ENCODE measurements at regions not wholly inside any gene's neighbourhood (a gene's known extent, or its start where the extent isn't known, plus 50 kb on each side); places are given as distances from the start of the nearest gene placed in this dataset.

DNA sequence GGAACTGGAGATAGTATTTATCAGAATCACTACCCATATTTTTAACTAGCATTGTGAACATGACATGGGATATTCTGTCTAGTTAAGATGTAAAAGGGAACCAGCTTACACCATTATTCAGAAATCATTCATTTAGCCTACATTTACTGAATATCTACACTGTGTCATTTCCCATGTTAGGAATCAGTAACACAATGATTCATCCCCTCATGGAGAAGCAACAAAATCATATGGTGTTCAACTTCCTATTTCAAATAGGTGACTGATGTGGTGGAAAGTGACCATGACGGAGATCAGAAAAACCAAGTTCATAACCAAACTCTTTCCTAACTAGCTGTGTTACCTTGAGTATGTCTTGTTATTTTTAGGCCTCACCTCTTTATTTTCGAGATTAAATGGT, 550.0 kb upstream of the TUSC1 start:
- no peaks in the 10 kb centered on the region for H3K36me3 ChIP-seq (ENCODE audit: insufficient read depth, low read length)
- H3K27me3 ChIP-seq (ENCODE audit: insufficient read depth, low read length, poor library complexity, severe bottlenecking) = no peaks in the 10 kb centered on the region
- no peaks in the 10 kb centered on the region for H3K9me3 ChIP-seq (ENCODE audit: insufficient read depth, low read depth, low read length)
- H3K9me2 ChIP-seq (replicated peaks; ENCODE audit: low read depth, low read length) = no peaks in the 10 kb centered on the region
- no peak overlapping the region for H3K9ac ChIP-seq (ENCODE audit: low read depth, low read length, poor library complexity, severe bottlenecking)
- TF ChIP-seq, protein P1, sequence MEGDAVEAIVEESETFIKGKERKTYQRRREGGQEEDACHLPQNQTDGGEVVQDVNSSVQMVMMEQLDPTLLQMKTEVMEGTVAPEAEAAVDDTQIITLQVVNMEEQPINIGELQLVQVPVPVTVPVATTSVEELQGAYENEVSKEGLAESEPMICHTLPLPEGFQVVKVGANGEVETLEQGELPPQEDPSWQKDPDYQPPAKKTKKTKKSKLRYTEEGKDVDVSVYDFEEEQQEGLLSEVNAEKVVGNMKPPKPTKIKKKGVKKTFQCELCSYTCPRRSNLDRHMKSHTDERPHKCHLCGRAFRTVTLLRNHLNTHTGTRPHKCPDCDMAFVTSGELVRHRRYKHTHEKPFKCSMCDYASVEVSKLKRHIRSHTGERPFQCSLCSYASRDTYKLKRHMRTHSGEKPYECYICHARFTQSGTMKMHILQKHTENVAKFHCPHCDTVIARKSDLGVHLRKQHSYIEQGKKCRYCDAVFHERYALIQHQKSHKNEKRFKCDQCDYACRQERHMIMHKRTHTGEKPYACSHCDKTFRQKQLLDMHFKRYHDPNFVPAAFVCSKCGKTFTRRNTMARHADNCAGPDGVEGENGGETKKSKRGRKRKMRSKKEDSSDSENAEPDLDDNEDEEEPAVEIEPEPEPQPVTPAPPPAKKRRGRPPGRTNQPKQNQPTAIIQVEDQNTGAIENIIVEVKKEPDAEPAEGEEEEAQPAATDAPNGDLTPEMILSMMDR (conservative IDR thresholded peaks at IDR 0.05; ENCODE audit: low read length) = no peak
- TF ChIP-seq EZH2phosphoT487 (IDR thresholded peaks at IDR 0.05; ENCODE audit: borderline replicate concordance) = no peak
- H3K4me3 ChIP-seq (ENCODE audit: low read length, poor library complexity, severe bottlenecking) = no peak overlapping the region
- no peaks in the 10 kb centered on the region for H3K79me2 ChIP-seq (ENCODE audit: insufficient read depth, low read length)
- no peak overlapping the region for H2AFZ ChIP-seq (ENCODE audit: low read length)
- no peaks in the 10 kb centered on the region for H3K4me1 ChIP-seq (ENCODE audit: insufficient read depth, low read length, poor library complexity, severe bottlenecking)
- H4K20me1 ChIP-seq (ENCODE audit: insufficient read depth, low read length, poor library complexity, severe bottlenecking) = no peaks in the 10 kb centered on the region
- H3K4me2 ChIP-seq (ENCODE audit: low read depth, low read length, poor library complexity, severe bottlenecking) = no peak overlapping the region
- no peaks in the 10 kb centered on the region for H3F3A ChIP-seq (ENCODE audit: low read depth)

DNA sequence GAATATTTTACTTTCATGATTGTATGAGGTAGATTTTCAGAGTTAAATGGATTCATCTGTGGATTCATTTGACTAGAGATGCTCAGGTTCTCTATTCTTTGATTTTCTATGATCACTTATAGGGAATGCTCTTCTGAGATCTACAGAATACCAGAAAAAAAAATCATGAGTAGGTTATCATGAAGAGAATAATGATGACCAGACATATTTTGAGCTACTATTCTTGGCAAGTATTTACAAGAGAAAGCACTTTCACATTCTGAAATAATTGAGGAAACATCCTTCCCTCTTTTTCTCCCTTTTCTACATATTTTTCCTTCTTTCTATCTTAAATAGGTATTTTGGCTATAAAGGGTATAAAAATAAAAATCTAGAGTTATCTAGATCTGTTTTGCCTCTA, 543.0 kb upstream of the TUSC1 start:
- no peaks in the 10 kb centered on the region for H3K27me3 ChIP-seq (ENCODE audit: insufficient read depth, low read length, poor library complexity, severe bottlenecking)
- H3K4me2 ChIP-seq (ENCODE audit: low read depth, low read length, poor library complexity, severe bottlenecking) = no peak overlapping the region
- H3K9me3 ChIP-seq (ENCODE audit: insufficient read depth, low read depth, low read length) = no peaks in the 10 kb centered on the region

DNA sequence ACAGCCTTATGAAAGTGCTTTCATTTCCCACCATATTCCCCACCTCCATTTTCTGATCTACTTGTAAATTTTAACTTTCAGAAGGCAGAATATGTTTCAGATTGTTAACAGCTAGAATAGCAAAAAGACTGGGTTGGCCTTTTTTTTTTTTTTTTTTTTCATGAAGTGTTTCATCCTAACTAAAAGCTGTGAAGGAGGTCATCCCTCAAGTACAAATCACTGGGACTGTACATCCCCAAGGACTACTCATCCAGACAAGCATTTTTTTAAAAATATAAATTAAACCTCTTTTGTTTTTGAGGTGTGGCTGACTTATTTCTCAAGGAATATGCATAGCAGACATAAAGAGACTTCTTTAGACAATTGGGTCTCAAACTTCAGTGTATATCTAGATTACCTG, 542.1 kb upstream of the TUSC1 start:
- H3K4me1 ChIP-seq (ENCODE audit: insufficient read depth, low read length, poor library complexity, severe bottlenecking) = no peaks in the 10 kb centered on the region
- no peaks in the 10 kb centered on the region for H3F3A ChIP-seq (ENCODE audit: low read depth)
- H3K27me3 ChIP-seq (ENCODE audit: insufficient read depth, low read length, poor library complexity, severe bottlenecking) = no peaks in the 10 kb centered on the region
- H3K9me2 ChIP-seq (replicated peaks; ENCODE audit: low read depth, low read length) = no peaks in the 10 kb centered on the region
- TF ChIP-seq, protein P1 (conservative IDR thresholded peaks at IDR 0.05; ENCODE audit: low read length) = no peak
- no peak for TF ChIP-seq EZH2phosphoT487 (IDR thresholded peaks at IDR 0.05; ENCODE audit: borderline replicate concordance)
- H3K4me3 ChIP-seq (ENCODE audit: low read length, poor library complexity, severe bottlenecking) = no peak overlapping the region
- H4K20me1 ChIP-seq (ENCODE audit: insufficient read depth, low read length, poor library complexity, severe bottlenecking) = no peaks in the 10 kb centered on the region
- H3K79me2 ChIP-seq (ENCODE audit: insufficient read depth, low read length) = no peaks in the 10 kb centered on the region
- no peak overlapping the region for H2AFZ ChIP-seq (ENCODE audit: low read length)
- no peak overlapping the region for H3K9ac ChIP-seq (ENCODE audit: low read depth, low read length, poor library complexity, severe bottlenecking)
- H3K36me3 ChIP-seq (ENCODE audit: insufficient read depth, low read length) = no peaks in the 10 kb centered on the region
- no peak overlapping the region for H3K4me2 ChIP-seq (ENCODE audit: low read depth, low read length, poor library complexity, severe bottlenecking)
- no peaks in the 10 kb centered on the region for H3K9me3 ChIP-seq (ENCODE audit: insufficient read depth, low read depth, low read length)

More for the DNA sequence above, 543.0 kb upstream of the TUSC1 start:
- no peaks in the 10 kb centered on the region for H3K36me3 ChIP-seq (ENCODE audit: insufficient read depth, low read length)
- TF ChIP-seq, protein P1 (conservative IDR thresholded peaks at IDR 0.05; ENCODE audit: low read length) = no peak
- TF ChIP-seq EZH2phosphoT487 (IDR thresholded peaks at IDR 0.05; ENCODE audit: borderline replicate concordance) = no peak
- H4K20me1 ChIP-seq (ENCODE audit: insufficient read depth, low read length, poor library complexity, severe bottlenecking) = no peaks in the 10 kb centered on the region
- H3K4me3 ChIP-seq (ENCODE audit: low read length, poor library complexity, severe bottlenecking) = no peak overlapping the region
- H2AFZ ChIP-seq (ENCODE audit: low read length) = no peak overlapping the region
- no peaks in the 10 kb centered on the region for H3K9me2 ChIP-seq (replicated peaks; ENCODE audit: low read depth, low read length)
- no peaks in the 10 kb centered on the region for H3F3A ChIP-seq (ENCODE audit: low read depth)
- no peak overlapping the region for H3K9ac ChIP-seq (ENCODE audit: low read depth, low read length, poor library complexity, severe bottlenecking)
- H3K79me2 ChIP-seq (ENCODE audit: insufficient read depth, low read length) = no peaks in the 10 kb centered on the region
- no peaks in the 10 kb centered on the region for H3K4me1 ChIP-seq (ENCODE audit: insufficient read depth, low read length, poor library complexity, severe bottlenecking)
